ENCODE measurements at regions not wholly inside any gene's neighbourhood (a gene's known extent, or its start where the extent isn't known, plus 50 kb on each side); places are given as distances from the start of the nearest gene placed in this dataset.

DNA sequence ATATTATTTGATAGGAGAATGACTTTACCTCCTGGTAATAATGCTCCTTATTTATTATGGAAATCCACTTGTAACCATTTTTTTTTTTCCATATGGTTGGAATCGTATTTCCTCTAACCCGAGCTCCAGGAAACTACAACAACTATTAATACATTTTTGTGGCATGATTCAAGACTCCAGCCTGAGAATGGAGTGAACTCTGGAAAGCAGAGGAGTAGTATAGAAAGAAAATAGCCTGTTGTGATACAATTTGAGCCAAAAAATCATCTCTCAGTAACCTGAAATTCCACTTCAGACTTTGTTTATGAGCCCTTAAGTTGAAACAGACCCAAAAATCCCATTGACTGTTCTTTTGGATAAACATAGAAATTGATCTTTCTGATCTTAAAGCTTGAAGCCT lies 921.1 kb downstream of the SOCS6 start:
- no peak for DNase-seq

DNA sequence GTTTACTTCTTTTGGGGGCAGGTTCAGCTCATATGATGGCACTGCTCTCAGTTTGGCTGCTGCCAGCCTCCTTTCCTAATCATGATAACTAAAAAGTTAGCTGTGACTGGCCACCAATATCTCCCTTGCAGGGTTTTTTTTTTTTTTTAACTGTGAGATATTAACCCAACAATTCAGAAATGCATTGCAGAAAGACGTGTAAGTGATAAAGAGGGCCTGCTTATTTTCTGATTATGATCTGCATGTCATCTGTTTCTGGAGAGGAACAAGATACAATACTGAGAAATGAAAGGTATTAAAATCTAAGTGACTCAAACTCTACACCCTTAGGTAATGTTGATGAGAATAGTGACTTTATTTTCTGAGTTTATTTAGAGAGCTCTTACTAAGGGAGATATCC lies 905.6 kb downstream of the SOCS6 start:
- DNase-seq: no peak

DNA sequence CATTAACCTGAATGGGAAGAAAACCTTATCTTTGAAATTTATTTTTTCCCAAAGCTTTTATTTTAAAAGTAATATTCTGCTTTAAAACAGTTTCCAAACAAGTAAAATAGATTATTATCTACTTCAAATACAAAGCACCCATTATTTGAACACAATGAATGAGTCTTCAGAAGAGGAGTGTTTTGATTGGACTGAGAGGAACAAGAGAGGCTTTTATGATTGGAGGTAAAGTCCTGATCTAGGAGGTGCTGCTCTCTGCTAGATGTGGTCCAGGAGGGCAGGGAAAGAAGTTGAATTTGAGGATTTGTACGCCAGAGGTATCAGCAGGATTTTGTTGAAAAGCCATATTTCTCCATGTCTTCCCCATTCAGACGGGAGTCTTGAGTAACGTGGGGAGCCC lies 900.7 kb downstream of the SOCS6 start:
- no peak for DNase-seq

DNA sequence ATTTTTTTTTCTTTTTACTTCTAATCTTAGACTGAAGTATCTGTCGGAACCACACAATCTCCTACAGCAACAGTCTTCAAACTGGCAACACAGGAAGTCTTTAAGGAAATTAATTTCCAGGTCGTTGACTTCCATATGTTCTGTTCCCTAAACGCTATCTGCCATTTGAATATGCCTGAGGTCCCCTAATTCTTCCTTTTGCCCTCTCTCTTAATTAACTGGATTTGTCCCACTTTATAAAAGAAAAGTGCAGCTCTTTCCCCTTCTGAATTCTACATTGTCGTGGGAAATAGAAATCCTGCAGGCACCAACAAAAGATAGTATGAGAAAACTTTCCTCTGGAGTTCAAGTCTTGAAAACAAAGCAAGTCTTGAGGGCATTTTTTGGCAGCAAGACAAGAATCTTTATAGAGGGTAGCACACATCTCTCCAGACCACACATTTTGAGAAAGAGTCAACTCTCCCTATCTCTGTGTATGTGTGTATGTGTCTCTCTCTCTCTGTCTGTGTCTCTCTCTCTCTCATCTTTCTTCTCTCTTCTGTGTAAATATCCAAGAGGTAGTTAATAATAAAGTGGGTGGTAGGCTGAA lies 879.8 kb downstream of the SOCS6 start:
- DNase-seq: no peak

DNA sequence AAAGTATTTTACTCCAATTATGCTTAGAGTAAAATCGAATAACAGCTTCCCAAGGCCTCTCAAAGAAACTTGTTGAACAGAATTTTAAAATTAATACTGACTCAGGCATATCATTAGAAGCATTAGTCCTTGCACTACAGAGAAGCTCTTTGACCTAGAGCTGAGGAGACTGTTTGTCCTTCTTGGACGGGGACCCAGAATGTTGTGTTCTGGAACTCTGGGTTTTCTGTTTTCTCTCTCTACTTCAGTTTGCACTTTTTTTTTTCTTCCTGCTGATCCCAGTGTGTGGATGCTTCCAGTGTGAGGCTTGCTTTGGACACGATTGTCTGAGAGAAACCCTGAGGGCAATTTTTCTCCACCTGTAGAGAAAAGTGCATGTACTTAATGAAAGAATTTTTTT lies 847.6 kb downstream of the SOCS6 start:
- DNase-seq: no peak

DNA sequence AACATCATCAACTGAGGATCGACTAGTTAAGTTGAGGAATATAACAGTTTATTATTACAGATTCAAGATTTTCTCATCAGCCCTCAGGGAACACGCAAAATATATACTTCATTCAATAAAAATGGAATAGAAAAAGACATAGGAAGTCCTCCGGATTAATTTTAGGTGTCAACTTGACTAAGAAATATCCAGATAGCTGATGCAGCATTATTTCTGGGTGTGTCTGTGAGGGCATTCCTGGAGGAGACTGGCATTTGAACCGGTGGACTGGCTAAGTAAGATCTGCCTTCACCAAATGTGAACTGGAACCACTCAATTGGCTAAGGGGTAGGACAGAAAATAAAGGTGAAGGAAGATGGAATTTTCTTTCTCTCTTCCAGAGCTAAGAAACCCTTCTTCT lies 845.3 kb downstream of the SOCS6 start:
- DNase-seq: no peak

DNA sequence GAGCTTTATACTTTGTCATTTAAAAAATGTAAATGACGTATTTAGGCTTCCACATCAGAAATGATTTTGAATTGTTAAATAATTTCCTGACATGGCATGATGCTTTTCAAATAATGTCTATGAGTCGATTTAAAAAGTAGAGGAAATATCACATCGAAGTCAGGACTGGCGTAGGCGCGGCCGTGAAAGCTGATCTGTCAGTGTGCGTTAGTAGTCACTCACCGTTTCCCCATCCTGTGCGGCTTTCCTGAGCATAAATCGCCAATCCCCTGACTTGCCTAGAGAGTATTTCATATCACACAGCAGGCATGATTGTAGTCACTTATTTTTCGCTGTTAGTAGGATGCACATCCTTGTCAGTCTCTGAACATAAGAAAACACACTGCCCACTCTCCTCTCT lies 843.1 kb downstream of the SOCS6 start:
- no peak for DNase-seq

DNA sequence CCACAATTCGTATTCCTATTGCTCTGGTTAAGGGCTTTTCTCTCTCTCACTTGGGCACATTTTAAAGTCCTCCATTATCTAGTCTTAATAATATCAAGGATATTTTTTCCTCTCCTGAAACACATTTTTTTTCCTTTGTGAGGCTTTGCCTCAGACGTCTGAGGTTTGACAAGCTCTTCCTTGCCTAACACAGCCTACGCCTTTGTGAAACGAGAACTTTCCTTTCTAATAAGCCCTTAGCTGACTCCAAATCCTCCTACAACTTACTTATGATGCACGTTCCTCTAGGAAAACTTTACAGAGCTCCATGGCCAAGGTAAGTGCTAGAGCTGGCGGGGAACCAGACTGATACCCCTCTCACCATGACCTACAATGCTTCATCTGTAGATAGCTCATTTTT lies 841.5 kb downstream of the SOCS6 start:
- no peak for DNase-seq

DNA sequence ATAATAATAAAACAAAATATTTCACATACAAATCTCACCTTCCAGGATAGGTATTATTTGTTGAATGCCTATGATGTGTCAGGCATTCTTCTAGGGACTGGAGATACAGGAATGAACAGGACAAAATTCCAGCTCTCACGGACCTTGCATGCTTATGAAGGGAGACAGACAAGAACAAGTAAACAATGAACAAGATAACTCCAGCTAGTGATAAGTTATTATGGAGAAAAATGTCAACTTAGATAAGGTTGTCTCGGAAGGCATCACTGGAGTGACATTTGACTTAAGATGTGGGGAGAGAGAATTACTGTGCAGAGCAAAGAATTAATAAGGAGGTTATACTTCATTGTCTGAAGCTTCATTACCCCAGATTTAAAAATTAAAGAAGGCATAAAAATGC lies 836.7 kb downstream of the SOCS6 start:
- no peak for DNase-seq

DNA sequence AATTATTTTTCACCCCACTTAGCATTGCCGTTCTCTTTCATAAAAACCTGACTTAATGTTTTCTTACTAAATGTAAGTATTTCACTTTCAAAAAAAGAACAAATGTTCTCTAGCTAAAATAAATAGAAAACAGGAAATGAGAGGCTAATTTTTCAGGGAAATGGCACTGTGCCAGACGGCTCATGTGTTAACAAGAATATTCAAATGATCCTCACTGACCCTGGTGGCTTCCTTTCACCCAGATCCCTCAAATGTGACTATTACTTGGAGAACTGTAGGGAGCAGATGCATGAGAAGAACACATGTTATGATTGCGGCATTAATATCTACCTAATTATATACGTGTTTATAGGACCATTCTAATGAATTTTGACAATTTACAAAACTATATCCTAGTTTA lies 827.7 kb downstream of the SOCS6 start:
- DNase-seq: no peak

DNA sequence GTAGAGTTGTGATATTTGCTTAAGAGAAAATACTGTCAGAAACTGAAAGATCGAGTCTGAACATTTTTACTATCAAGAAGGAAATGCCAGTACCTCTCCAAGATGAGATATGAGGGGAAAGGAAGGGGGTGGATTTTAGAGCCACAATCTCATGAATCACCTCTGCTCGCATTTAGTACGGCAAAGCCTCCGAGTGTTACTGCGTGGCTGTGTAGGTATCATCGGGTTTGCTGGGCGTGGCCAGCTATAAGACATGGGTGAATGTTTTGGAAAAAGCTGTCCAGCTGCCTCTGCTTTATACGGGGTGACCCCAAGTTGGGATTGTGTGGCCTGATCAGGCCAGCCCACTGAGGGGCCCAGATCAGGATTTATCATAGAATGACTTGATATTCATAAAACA lies 826.4 kb downstream of the SOCS6 start:
- DNase-seq: peak; percentile 17

DNA sequence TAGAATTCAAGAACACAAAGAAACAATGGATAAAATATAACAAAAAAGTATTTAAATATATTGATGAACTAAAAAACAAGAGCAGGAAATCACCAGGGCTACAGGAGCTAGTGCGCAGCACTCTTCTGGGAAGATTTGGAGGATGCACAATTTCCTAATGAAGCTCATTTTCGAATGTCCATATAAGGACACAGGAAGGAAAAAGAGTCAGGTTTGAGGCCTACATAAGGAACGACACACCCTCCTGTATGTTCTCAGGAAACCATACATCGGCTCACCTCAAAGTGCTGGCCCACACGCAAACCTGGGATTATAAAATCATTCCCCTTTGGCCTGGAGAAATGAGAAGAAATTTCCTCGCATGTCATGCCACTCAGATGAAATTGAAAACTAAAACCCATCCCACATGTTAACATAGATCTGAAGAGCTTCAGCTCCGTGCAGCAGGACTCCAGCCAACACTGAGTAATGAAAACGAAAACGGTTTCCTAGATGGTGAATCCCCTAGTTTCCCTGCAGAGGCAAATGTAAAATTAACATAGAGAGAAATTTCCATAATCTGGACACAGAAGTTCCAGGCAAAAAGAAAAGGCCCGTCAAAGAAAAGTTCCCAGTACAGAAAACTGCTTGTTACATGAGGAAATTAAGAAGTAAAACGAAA lies 825.8 kb downstream of the SOCS6 start:
- DNase-seq: peak; percentile 17

DNA sequence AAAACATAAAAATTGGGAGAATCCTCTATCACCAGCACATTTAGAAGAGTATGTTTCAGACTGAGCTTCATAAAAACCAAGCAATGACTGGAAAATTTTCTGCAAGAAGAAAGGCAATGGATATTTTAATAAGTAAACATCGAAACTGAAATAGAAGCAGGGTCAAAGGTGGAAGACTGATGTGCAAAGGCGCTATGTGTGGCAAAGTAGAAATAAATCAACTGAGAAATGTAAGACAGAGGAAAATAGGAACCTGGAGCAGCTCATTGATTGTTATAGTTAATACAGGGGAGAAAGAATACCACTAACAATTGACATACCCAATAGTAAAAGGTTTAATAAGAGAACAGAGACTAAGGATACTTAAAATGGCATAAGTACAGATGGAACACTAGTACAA lies 818.4 kb downstream of the SOCS6 start:
- no peak for DNase-seq

DNA sequence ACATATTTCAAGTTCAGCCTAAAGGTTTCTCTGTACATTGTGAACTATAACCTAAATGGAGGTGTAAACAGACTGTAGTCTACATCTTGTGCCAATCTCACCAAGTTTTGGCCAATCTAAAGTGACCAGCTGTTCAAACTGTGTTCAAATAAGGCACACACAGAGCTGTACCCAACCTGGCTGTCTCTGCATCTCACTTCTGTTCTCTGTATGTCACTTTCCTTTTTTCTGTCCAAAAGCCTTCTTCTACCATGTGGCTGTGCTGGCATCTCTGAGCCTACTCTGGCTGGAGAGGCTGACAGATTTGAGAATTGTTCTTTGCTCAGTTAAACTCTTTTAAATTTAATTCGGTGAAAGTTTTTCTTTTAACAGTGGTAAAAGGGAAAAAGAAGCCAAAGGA lies 817.9 kb downstream of the SOCS6 start:
- no peak for DNase-seq

DNA sequence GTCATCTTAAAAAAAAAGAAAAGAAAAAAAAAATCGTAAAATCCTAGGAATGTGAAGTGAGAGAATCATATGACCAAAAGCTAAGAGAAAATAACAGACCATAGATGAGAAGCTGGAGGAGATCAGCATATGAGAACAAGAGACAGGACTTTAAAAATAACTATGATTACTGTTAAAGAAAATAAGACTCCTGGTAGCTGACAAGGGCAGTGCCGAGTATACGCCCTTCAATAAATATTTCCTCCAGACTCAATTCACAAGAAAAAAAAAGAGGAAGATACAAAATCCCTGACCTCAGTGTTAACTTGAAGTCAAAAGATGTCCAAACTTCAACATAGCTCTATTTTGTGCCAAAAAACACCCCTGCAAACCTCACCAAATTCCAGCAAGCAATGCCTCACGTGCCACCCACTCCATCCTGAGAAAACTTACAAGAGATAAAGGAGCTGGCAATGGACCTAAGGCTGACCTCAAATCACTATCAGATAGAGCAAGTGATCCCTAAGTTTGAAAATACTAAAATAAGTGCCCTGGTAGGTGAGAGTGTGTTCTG lies 817.2 kb downstream of the SOCS6 start:
- no peak for DNase-seq

DNA sequence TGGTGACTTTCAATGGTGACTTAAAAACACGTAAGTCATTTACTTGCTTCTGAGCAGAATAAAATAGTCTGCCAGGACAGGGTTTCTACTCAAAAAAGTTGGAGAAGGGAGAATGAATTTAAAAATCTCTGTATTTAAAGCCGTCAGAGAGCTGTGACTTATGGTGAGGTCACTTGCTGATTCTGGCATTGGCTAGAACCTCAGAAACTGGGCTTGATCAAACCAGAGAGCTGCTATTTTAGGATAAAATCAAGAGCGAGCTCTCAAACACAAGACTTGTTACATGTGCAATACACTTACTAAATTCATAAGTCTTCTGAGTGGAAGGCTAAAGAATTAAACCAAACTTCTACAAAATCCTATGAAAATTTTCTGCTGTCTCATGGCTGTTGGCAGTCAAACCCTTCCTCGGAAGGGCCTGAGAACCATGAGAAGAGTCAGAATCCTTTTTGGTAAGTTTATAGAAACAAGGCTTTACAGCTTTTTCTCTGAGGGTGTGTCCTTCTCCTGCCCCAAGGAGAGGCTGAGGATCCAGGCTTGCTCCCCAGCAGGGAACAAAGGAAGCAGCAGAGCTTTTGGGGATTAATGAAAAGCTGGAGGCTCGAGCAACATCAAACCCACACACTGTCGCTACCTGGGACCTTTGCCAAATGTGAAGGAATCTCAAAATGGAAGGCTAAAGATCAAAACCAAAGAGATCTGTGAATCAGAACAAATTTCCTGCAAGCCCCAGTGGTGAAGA lies 816.4 kb downstream of the SOCS6 start:
- peak; percentile 65 for DNase-seq

DNA sequence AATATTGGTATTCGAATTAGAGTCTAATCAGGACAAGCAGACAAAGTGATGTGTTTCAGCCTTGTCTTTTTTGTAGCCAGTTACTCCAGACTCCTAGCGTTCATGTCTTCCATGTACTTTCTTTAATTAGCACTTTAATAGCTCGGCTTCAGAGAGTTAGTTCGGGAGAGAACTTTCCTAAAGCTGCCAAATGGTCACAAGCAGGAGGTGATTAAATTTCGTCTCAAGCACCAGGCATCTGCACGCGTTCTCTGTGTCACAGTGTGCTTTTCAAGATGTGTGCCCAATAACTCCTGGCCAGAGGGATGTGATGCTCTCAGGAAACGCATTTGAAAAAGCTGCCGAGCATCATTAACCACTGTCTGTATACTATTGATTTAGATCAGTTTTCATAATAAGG lies 790.8 kb downstream of the SOCS6 start:
- DNase-seq: no peak

DNA sequence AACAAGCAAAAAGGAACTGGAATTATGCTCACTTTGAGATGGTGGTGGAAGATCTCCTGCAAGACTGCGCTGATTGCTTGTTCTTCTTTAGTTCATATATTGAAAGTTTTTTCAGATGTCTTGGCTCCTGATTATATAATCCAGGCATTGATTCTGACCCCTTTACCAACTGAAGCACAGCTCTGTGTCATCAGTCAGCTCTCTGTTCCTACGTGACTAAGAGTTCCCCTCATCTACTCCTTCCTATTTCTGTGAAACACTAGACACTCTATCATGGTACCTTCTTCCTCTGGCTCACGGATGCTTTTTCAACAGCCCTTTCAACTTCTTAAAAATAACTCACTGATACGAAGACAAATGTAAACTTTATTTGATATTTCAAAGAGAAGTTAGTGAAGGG lies 788.6 kb downstream of the SOCS6 start:
- peak; percentile 8 for DNase-seq

DNA sequence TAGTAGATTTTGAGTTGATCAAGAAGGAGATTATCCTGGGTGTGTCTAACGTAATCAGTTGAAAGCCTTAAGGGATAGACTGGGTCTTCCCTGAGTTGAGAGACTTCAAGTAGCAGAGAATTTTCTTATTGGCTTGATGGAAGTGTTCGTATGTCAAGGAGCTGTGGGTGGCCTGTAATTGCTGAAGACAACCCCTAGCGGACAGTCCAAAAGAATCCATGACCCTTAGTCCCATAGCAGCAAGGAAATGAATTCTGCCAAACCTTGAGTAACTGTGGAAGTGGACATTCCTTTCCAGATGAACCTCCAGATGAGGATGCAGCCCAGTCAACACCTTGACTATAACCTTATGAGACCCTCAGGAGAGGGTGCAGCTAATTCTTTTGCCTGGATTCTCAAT lies 786.3 kb downstream of the SOCS6 start:
- DNase-seq: peak; percentile 10

DNA sequence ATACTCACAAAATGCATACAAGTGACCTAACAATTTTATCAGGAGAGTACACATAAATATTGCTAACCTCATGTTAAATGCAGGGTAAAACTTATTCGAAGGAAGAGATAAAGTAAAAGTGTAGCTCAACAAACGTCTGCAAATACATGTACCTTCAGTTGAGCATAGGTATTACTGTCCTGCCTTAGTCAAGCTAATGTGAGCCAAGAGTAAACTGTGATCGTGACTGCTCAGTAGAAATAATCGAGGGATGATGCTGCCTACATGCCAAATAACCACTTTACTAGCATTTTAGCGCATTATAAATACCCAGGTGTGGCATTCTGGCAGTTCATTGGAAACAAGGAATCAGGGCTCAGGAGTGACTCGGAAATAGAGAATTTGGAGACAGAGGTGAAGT lies 779.5 kb downstream of the SOCS6 start:
- DNase-seq: no peak

DNA sequence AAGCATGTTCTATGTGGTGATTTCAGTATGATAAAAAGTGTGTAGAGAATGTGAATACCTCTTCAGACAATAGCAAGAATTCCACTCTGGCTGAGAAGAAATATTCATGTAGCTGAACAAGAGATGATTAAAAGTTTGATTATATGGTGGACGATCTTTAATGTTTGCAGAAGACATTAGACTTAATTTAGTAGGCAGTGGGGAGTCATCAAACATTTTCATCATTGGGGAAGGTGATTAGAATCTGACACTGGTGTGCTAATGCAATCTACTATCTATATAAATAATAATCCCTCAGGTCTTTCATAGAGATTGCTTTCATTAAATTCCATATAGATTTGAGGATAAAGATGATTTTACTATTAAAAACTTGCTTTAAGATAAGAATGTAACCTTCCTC lies 761.0 kb downstream of the SOCS6 start:
- DNase-seq: no peak

DNA sequence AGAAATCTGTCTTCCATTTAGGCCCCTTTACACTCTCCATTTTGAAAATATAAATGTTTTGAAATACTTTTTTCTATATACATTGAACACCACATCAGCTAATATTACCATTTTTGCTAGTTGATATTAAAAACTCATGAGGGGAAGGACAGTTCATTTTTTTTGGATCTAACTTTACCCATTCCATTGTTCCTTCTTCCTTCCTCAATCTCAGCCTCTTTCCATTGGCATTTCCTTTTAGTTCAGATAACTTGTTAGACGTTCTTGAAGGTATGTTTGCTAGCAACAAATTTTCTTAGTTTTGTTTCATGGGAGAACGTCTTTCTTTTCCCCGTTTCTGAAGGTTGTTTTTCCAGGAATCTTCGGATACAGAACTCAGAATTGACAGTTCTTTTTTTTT lies 759.0 kb downstream of the SOCS6 start:
- DNase-seq: no peak

DNA sequence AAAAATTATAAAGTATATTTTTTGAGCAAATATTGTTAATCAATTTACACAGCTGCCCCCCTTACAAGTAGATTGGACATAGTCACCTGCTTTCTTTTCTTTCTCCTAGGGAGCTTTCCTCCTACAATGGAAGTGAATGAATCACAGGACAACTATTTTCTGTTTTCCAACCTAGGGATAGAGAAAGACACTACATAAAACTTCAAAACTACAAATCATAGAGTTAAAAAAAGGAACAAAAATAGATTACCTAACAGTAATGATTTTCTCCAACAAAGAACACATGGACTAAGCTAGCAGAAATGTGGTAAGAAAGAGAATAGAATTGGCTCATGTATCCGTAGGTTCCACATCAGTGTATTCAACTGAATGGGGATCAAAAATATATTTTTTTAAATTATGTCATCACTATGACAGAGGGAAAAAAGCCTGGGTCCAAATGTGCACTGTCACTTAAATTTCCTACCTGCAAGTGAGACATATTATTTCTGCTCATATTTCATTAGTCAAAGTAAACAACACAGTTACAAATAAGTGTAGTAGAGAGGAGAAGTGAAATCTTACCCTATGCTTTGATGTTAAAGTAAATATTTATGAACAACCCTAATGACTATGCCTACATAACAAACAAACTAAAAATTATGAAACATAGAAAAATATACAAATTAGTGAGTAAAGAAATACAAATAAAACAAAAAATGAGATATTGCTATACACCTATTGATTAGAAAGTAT lies 756.7 kb downstream of the SOCS6 start:
- no peak for DNase-seq

DNA sequence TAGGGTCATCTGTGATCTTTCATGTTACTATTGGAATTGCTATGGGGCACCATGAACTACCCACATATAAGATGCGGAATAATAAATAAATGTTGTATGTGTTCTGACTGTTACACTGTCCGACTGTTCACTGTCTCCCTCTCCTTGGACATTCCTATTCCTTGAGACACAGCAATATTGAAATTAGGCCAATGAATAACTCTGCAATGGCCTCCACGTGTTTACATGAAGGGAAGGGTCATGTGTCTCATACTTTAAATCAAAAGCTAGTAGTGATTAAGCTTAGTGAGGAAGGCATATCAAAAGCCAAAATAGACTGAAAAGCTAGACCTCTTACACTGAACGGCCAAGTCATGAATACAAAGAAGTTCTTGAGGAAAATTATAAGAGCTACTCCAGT lies 751.3 kb downstream of the SOCS6 start:
- DNase-seq: no peak

Measured in OCI-M1 (cell line).